GM12872 (cell line): ENCODE measurements at regions not wholly inside any gene's neighbourhood (a gene's known extent, or its start where the extent isn't known, plus 50 kb on each side); places are given as distances from the start of the nearest gene placed in this dataset.

Experiments
- CTCF ChIP-seq: IDR thresholded peaks from 3 replicates; pipeline ENCODE4 v1.5.1; 2011; ENCODE audit warnings: low read depth, mild to moderate bottlenecking, low read length, moderate library complexity; ENCODE audit not compliant: insufficient read depth

DNA sequence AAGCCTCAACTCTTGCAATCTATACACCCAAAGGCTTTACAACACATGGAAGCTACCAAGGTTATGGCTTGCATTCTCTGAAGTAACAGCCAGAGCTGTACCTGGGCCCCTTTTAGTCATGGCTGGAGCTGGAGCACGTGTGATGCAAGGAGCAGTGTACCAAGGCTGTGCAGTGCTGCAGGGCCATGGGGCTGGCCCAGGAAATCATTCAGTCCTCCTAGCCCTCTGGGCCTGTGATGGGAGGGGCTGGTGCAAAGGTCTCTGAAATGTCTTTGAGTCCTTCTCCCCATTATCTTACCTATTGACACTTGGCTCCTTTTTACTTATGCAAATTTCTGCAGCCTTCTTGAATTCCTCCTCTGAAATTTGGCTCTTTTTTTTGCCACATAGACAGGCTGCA, 500.1 kb upstream of the FAM47C start:
- TF ChIP-seq CTCF: no peak

GRCh38 chrX:36510736-36511135, 497.4 kb upstream of the FAM47C start:
- TF ChIP-seq CTCF: no peak

GRCh38 chrX:36528661-36529060, 479.5 kb upstream of the FAM47C start:
- TF ChIP-seq CTCF: no peak

DNA sequence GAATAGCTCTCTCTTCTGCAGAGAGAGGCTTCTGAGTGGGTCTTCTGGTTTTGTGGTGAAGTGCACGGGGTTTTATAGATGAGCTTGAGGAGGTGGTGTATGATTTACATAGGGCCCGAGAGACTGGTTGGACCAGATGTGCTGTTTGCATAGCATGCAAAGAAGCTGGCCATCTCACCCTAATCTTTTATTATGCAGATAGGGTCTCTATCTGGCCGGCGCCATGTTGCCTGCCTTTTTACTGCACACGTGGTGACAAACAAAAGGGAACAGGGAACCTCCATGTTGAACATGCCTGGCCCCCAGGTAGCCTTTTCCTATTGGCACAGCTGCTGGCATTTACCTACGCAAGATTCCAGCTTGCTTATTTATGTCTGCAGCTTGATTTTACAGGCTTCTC, 473.3 kb upstream of the FAM47C start:
- no peak for TF ChIP-seq CTCF

DNA sequence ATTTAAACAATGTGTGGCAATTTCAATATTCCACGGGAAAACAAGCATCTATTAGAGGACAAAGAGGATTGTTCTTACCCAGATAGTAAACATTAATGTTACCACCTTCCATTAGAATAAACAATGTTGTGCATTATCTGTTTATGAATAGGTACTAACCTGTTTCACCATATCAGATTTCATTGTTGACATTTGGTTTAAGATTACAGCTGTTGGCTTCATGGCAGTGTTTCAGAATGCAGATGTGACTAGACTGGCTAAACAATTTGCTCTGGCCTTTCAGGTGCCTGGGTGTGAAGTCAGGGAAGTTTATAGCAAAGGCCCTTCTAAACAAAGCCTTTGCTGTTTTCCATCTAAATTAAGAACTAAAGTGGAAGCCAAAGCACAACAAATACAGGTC, 464.7 kb upstream of the FAM47C start:
- no peak for TF ChIP-seq CTCF

GRCh38 chrX:36562986-36563385, 445.2 kb upstream of the FAM47C start:
- no peak for TF ChIP-seq CTCF

GRCh38 chrX:36568946-36569345, 439.2 kb upstream of the FAM47C start:
- TF ChIP-seq CTCF: no peak

- no peak for TF ChIP-seq CTCF
These were observed 434.4 kb upstream of the FAM47C start for GRCh38 chrX:36573720-36574119.
